ENCODE measurements at regions not wholly inside any gene's neighbourhood (a gene's known extent, or its start where the extent isn't known, plus 50 kb on each side); places are given as distances from the start of the nearest gene placed in this dataset.

DNA sequence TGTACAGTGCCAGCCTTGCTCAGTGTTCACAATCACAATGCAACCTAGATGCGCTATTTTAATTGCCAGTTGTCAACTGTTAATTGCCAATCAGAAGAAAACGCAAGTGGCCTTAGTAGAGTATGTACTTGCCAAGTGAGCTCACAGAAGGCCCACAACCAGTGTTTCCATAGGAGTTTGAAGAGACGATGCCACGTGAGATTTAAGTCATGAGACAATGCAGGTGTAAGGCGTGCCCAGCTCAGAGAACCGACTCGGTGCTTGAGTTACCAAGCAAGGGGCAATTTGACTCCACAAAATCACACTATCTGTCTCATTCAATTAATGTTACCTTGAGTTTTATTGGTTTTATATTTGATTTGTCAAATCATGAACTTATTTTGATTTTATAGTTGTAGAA, 65.6 kb downstream of the TEX35 start:
- TF ChIP-seq EZH2phosphoT487 (IDR thresholded peaks at IDR 0.05; ENCODE audit: borderline replicate concordance, low read length), result no peak
- no peak for TF ChIP-seq EZH2 (IDR thresholded peaks at IDR 0.05; ENCODE audit: low read length, unreplicated experiment)
- TF ChIP-seq, protein P1, sequence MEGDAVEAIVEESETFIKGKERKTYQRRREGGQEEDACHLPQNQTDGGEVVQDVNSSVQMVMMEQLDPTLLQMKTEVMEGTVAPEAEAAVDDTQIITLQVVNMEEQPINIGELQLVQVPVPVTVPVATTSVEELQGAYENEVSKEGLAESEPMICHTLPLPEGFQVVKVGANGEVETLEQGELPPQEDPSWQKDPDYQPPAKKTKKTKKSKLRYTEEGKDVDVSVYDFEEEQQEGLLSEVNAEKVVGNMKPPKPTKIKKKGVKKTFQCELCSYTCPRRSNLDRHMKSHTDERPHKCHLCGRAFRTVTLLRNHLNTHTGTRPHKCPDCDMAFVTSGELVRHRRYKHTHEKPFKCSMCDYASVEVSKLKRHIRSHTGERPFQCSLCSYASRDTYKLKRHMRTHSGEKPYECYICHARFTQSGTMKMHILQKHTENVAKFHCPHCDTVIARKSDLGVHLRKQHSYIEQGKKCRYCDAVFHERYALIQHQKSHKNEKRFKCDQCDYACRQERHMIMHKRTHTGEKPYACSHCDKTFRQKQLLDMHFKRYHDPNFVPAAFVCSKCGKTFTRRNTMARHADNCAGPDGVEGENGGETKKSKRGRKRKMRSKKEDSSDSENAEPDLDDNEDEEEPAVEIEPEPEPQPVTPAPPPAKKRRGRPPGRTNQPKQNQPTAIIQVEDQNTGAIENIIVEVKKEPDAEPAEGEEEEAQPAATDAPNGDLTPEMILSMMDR (conservative IDR thresholded peaks at IDR 0.05; ENCODE audit: low read depth, low read length), result no peak
- Histone ChIP-seq H3K4me2 (ENCODE audit: low read length) (no peak overlapping the region), H3K79me2 (ENCODE audit: low read length) (no peaks in the 10 kb centered on the region), H3K9me2 (replicated peaks; ENCODE audit: low read length) (no peaks in the 10 kb centered on the region), H3K9ac (ENCODE audit: low read length) (no peak overlapping the region), H3K9me3 (ENCODE audit: low read length) (no peaks in the 10 kb centered on the region), H3F3A (ENCODE audit: low read length, unreplicated experiment) (no peaks in the 10 kb centered on the region), H2AFZ (ENCODE audit: low read length) (no peak overlapping the region), H3K27me3 (ENCODE audit: low read length) (no peaks in the 10 kb centered on the region), H3K27ac (ENCODE audit: low read length) (no peak overlapping the region), H3K36me3 (ENCODE audit: low read depth, low read length) (no peaks in the 10 kb centered on the region), H3K4me3 (ENCODE audit: low read length) (no peak overlapping the region), H3K4me1 (ENCODE audit: insufficient read depth, low read length) (no peaks in the 10 kb centered on the region), H4K20me1 (ENCODE audit: low read length) (no peaks in the 10 kb centered on the region)
- BruUV-seq (replicated peaks), result no TSS peak
- intact Hi-C loops (cut with micrococcal nuclease), result no loop called here
- POLR2A ChIA-PET (ENCODE audit: unreplicated experiment), result no interaction called here
- CTCF ChIA-PET, result no interaction called here
- no peak for ATAC-seq
- no peak for DNase-seq

DNA sequence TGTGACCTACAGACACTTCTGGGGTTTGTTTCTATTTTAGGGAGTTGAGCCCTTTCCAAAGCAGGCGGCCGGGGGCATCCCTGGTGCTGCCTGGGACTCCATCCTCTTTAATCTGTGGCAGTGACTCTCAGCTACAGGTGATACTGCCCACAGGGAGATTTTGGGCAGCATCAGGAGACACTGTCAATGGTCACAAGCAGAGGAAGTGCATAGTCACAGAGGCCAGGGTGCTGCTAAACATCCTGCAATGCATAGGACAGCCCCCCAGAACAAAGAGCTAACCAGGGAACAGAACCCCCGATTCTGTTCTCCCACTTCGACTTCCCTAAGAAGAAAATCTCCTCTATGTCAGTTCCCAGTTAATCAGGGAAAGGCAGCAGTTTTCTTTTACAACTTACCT, 66.2 kb downstream of the TEX35 start:
- Histone ChIP-seq H3K27ac (ENCODE audit: low read length) (no peak overlapping the region), H3K4me2 (ENCODE audit: low read length) (no peak overlapping the region), H3K9me2 (replicated peaks; ENCODE audit: low read length) (no peaks in the 10 kb centered on the region), H3K27me3 (ENCODE audit: low read length) (no peaks in the 10 kb centered on the region), H3K4me3 (ENCODE audit: low read length) (no peak overlapping the region), H3K4me1 (ENCODE audit: insufficient read depth, low read length) (no peaks in the 10 kb centered on the region), H4K20me1 (ENCODE audit: low read length) (no peaks in the 10 kb centered on the region), H2AFZ (ENCODE audit: low read length) (no peak overlapping the region), H3K36me3 (ENCODE audit: low read depth, low read length) (no peaks in the 10 kb centered on the region), H3F3A (ENCODE audit: low read length, unreplicated experiment) (no peaks in the 10 kb centered on the region), H3K79me2 (ENCODE audit: low read length) (no peaks in the 10 kb centered on the region), H3K9ac (ENCODE audit: low read length) (no peak overlapping the region), H3K9me3 (ENCODE audit: low read length) (no peaks in the 10 kb centered on the region)
- intact Hi-C loops (cut with micrococcal nuclease), result no loop called here
- DNase-seq (no peak), ATAC-seq (no peak)
- ChIA-PET CTCF (no interaction called here), POLR2A (ENCODE audit: unreplicated experiment) (no interaction called here)
- no TSS peak for BruUV-seq (replicated peaks)
- TF ChIP-seq, protein P1 (conservative IDR thresholded peaks at IDR 0.05; ENCODE audit: low read depth, low read length), result no peak
- TF ChIP-seq EZH2phosphoT487 (IDR thresholded peaks at IDR 0.05; ENCODE audit: borderline replicate concordance, low read length), result no peak
- no peak for TF ChIP-seq EZH2 (IDR thresholded peaks at IDR 0.05; ENCODE audit: low read length, unreplicated experiment)

DNA sequence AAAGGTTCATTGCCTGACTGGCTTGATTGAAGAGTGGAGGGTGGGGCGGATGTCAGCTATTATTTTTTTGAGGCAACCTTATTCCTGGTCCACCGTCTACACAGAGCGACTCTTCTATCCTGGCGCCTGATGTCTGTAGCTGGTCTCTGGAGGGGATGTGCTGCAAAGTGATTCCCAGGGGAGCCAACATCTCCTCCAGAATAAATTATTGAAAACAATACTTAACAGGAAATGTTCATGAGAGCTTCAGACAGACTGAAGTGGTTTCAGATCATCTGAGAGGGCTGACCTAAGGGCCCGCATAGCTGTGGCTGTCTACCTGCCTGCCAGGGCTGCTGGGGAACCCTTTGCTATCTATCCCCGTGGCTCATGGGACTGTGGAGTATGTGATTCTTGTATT, 66.7 kb downstream of the TEX35 start:
- TF ChIP-seq EZH2phosphoT487 (IDR thresholded peaks at IDR 0.05; ENCODE audit: borderline replicate concordance, low read length), result no peak
- no peak for TF ChIP-seq EZH2 (IDR thresholded peaks at IDR 0.05; ENCODE audit: low read length, unreplicated experiment)
- Histone ChIP-seq H3K79me2 (ENCODE audit: low read length) (no peaks in the 10 kb centered on the region), H4K20me1 (ENCODE audit: low read length) (no peaks in the 10 kb centered on the region), H3K4me3 (ENCODE audit: low read length) (no peak overlapping the region), H3K9me2 (replicated peaks; ENCODE audit: low read length) (no peaks in the 10 kb centered on the region), H3K36me3 (ENCODE audit: low read depth, low read length) (no peaks in the 10 kb centered on the region), H3K27ac (ENCODE audit: low read length) (no peak overlapping the region), H3K9me3 (ENCODE audit: low read length) (no peaks in the 10 kb centered on the region), H3K4me1 (ENCODE audit: insufficient read depth, low read length) (no peaks in the 10 kb centered on the region), H3K9ac (ENCODE audit: low read length) (no peak overlapping the region), H3K4me2 (ENCODE audit: low read length) (no peak overlapping the region), H3F3A (ENCODE audit: low read length, unreplicated experiment) (no peaks in the 10 kb centered on the region), H3K27me3 (ENCODE audit: low read length) (no peaks in the 10 kb centered on the region), H2AFZ (ENCODE audit: low read length) (no peak overlapping the region)
- intact Hi-C loops (cut with micrococcal nuclease), result no loop called here
- ChIA-PET CTCF (no interaction called here), POLR2A (ENCODE audit: unreplicated experiment) (no interaction called here)
- DNase-seq (no peak), ATAC-seq (no peak)
- no TSS peak for BruUV-seq (replicated peaks)
